GM12878 (cell line): ENCODE measurements at regions not wholly inside any gene's neighbourhood (a gene's known extent, or its start where the extent isn't known, plus 50 kb on each side); places are given as distances from the start of the nearest gene placed in this dataset.

Experiments used
- ATAC-seq: fragments of 200-7000 bp; cut with Tn5 transposase; 3 replicates; pipeline ENCODE4 v1.9.1; 2020; ENCODE audit warnings: mild to moderate bottlenecking, moderate library complexity
- BruUV-seq: library from RNA; stranded (reverse); fragments of 400-500 nt; replicated peaks from 2 replicates; lab custom pipeline; 2021; lab: Mats Ljungman, UMichigan
- CTCF ChIA-PET: fragments of 300-600 bp; sonication (Branson Sonifier 250); formaldehyde crosslinking; extraction: SDS; loops from one replicate; lab custom pipeline; 2021; ENCODE audit warnings: inconsistent platforms; lab: Yijun Ruan, JAX
- POLR2A ChIA-PET: fragments of 350-600 bp; formaldehyde crosslinking; extraction: SDS; loops from one replicate; lab custom pipeline; 2021; ENCODE audit warnings: inconsistent platforms; lab: Charles Lee
- RAD21 ChIA-PET: fragments of 300-600 bp; sonication (Branson Sonifier 250); formaldehyde crosslinking; loops from one replicate; lab custom pipeline; 2023; ENCODE audit warnings: antibody characterized with exemption; ENCODE audit not compliant: unreplicated experiment; lab: Charles Lee
- SMC1A ChIA-PET: fragments of 300-600 bp; sonication (Branson Sonifier 250); formaldehyde crosslinking; loops from one replicate; lab custom pipeline; 2023; ENCODE audit not compliant: unreplicated experiment, uncharacterized antibody; lab: Charles Lee
- DNase-seq: peaks from one replicate; pipeline ENCODE4 v3.0.0-alpha.2; 2011; ENCODE audit warnings: low read depth, low spot score
- FAIRE-seq: peaks from 3 replicates; lab custom pipeline; 2011; peaks lifted over from hg19 to GRCh38; lab: Jason Lieb, UNC
- H2AFZ ChIP-seq: 2 replicates; pipeline ENCODE4 v1.6.0; 2011; ENCODE audit warnings: low read depth, low read length, control low read depth; ENCODE audit not compliant: control insufficient read depth
- H3K27ac ChIP-seq: 2 replicates; pipeline ENCODE4 v1.5.1; 2011; ENCODE audit warnings: control low read depth; ENCODE audit not compliant: control insufficient read depth, insufficient read depth
- H3K27me3 ChIP-seq, 2 experiments: replicated peaks in 1 of 2; 2 replicates each; pipeline versions ENCODE4 v1.6.0 to v1.6.1; 2011; ENCODE audit warnings: low read length in 1 of 2; ENCODE audit not compliant: control insufficient read depth in 2 of 2, insufficient read depth in 2 of 2
- H3K36me3 ChIP-seq, 2 experiments: 2 replicates each; pipeline ENCODE4 v1.5.1; 2011; ENCODE audit warnings: low read length in 1 of 2; ENCODE audit not compliant: control insufficient read depth in 2 of 2, insufficient read depth in 2 of 2
- H3K4me1 ChIP-seq: 2 replicates; pipeline ENCODE4 v1.6.1; 2011; ENCODE audit warnings: mild to moderate bottlenecking, low read length, moderate library complexity, mixed read lengths; ENCODE audit not compliant: control insufficient read depth, insufficient read depth
- H3K4me2 ChIP-seq: 2 replicates; pipeline ENCODE4 v1.6.0; 2011; ENCODE audit warnings: control low read depth; ENCODE audit not compliant: control insufficient read depth, insufficient read depth
- H3K4me3 ChIP-seq: fragments of 200-600 bp; sonication (generic); 2 replicates; pipeline ENCODE4 v1.5.1; 2016
- H3K79me2 ChIP-seq: 2 replicates; pipeline ENCODE4 v1.6.0; 2011; ENCODE audit warnings: low read length; ENCODE audit not compliant: control insufficient read depth, insufficient read depth
- H3K9ac ChIP-seq: 2 replicates; pipeline ENCODE4 v1.8.0; 2011; ENCODE audit warnings: low read length, control low read depth, mixed read lengths; ENCODE audit not compliant: control insufficient read depth, insufficient read depth
- H3K9me3 ChIP-seq: replicated peaks from 3 replicates; pipeline ENCODE4 v1.5.1; 2011; ENCODE audit warnings: mild to moderate bottlenecking, low read length; ENCODE audit not compliant: control insufficient read depth, insufficient read depth
- H4K20me1 ChIP-seq: 2 replicates; pipeline ENCODE4 v1.6.0; 2011; ENCODE audit not compliant: control insufficient read depth, insufficient read depth
- ATF2 ChIP-seq: IDR thresholded peaks from 2 replicates; pipeline ENCODE4 v1.6.1; 2012; ENCODE audit warnings: low read length, inconsistent platforms
- BCL11A ChIP-seq: IDR thresholded peaks from 2 replicates; pipeline ENCODE4 v1.6.1; 2011; ENCODE audit warnings: low read depth, low read length
- BHLHE40 ChIP-seq, 2 experiments: fragments of 450-650 bp in 1 of 2; IDR thresholded peaks; 2 replicates each; pipeline ENCODE4 v1.6.1; 2011 to 2017; ENCODE audit warnings: low read depth in 2 of 2, borderline replicate concordance in 1 of 2, improper control_type of control experiment in 1 of 2, low read length in 1 of 2, mild to moderate bottlenecking in 1 of 2
- DPF2 ChIP-seq: fragments of 450-650 bp; IDR thresholded peaks from 2 replicates; pipeline ENCODE4 v1.6.1; 2017; ENCODE audit warnings: mild to moderate bottlenecking
- EP300 ChIP-seq, 2 experiments: fragments of 150-350 bp in 1 of 2; IDR thresholded peaks; 2 replicates each; pipeline ENCODE4 v1.6.1; 2011 to 2012; ENCODE audit warnings: low read depth in 2 of 2, low read length in 2 of 2, borderline replicate concordance in 1 of 2, improper control_type of control experiment in 1 of 2, inconsistent platforms in 1 of 2; ENCODE audit not compliant: control insufficient read depth in 1 of 2
- KAT2A ChIP-seq: conservative IDR thresholded peaks from 2 replicates; pipeline ENCODE4 v1.6.1; 2011; ENCODE audit warnings: low read depth, low read length; ENCODE audit not compliant: control insufficient read depth
- MAX ChIP-seq: IDR thresholded peaks from 2 replicates; pipeline ENCODE4 v1.6.1; 2012; ENCODE audit warnings: low read depth, low read length, improper control_type of control experiment
- MEF2B ChIP-seq: fragments of 450-650 bp; IDR thresholded peaks from 2 replicates; pipeline ENCODE4 v1.6.1; 2018; ENCODE audit warnings: mild to moderate bottlenecking, moderate library complexity; ENCODE audit not compliant: partially characterized antibody, poor library complexity, severe bottlenecking
- NFIC ChIP-seq: IDR thresholded peaks from 2 replicates; pipeline ENCODE4 v1.6.1; 2012; ENCODE audit warnings: low read depth, mild to moderate bottlenecking, inconsistent platforms, low read length, moderate library complexity
- NFXL1 ChIP-seq: fragments of 450-650 bp; IDR thresholded peaks from 2 replicates; pipeline ENCODE4 v1.6.1; 2017; ENCODE audit warnings: antibody characterized with exemption, mild to moderate bottlenecking, borderline replicate concordance
- PML ChIP-seq: IDR thresholded peaks from 2 replicates; pipeline ENCODE4 v1.6.1; 2012; ENCODE audit warnings: low read length, inconsistent platforms
- POLR2AphosphoS5 ChIP-seq: IDR thresholded peaks from 2 replicates; pipeline ENCODE4 v1.6.1; 2011; ENCODE audit warnings: mild to moderate bottlenecking, low read length, inconsistent platforms
- RAD51 ChIP-seq: fragments of 450-650 bp; IDR thresholded peaks from 2 replicates; pipeline ENCODE4 v1.6.1; 2016; ENCODE audit warnings: moderate library complexity, mild to moderate bottlenecking, inconsistent platforms
- SREBF2 ChIP-seq: IDR thresholded peaks from 2 replicates; pipeline ENCODE4 v1.6.1; 2012; ENCODE audit warnings: mild to moderate bottlenecking, low read length
- YY1 ChIP-seq: IDR thresholded peaks from 2 replicates; pipeline ENCODE4 v1.6.1; 2011; ENCODE audit warnings: low read depth, mild to moderate bottlenecking, low read length
- ZSCAN29 ChIP-seq: fragments of 450-650 bp; IDR thresholded peaks from 2 replicates; pipeline ENCODE4 v1.6.1; 2017; ENCODE audit warnings: mild to moderate bottlenecking, moderate library complexity
- WGBS: methylation state at CpG from one replicate; pipeline ENCODE4 v1.1.6; 2016; ENCODE audit warnings: low lambda C conversion rate; ENCODE audit not compliant: insufficient replicate concordance, insufficient coverage; ENCODE audit errors: missing lambda C conversion rate; 5-methylcytosine and 5-hydroxymethylcytosine counted together
- in situ Hi-C: fragments of 300-500 bp; cut with MboI; formaldehyde crosslinking; loops from 9 replicates; pipeline ENCODE4 v1.14.3; 2018; ENCODE audit warnings: mixed read lengths
- intact Hi-C: fragments of 100-400 bp; cut with micrococcal nuclease; formaldehyde crosslinking; loops from one replicate; pipeline ENCODE4 v1.14.2; 2022; ENCODE audit not compliant: unreplicated experiment
- TF ChIP-seq, protein P1 (sequence below): fragments of 450-650 bp; IDR thresholded peaks from 2 replicates; pipeline ENCODE4 v1.6.1; 2017; ENCODE audit warnings: antibody characterized with exemption, mild to moderate bottlenecking, moderate library complexity

DNA sequence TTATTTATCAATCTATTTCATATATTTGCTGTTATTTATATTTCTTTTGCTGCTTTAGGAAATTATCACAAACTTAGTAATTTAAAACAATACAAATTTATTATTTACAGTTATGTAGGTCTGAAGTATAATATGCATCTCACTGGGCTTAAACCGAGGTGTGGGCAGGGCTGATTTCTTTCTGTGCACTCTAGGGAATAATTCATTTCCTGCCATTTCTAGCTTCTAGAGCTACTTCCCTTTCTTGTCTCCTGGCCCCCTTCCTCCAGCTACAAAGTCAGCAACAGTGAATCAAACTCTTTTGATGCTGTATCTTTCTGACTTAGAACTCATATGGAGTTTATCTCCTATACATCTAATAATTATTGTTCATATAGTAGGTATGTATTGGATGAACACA lies 303.5 kb upstream of the ARSJ start:
- DNase-seq (no peak), ATAC-seq (no peak), FAIRE-seq (no peak)
- SMC1A ChIA-PET, result interaction anchor here (1.0 kb wide), 1 partner anchor 19 kb away, joined by 3 read pairs; no protein-coding TSS in a partner anchor
- Histone ChIP-seq H4K20me1 (no peaks in the 10 kb centered on the region), H3K27me3 (no peaks in the 10 kb centered on the region), H3K36me3 (no peaks in the 10 kb centered on the region), H3K4me1 (no peaks in the 10 kb centered on the region), H2AFZ (no peak overlapping the region), H3K9ac (no peak overlapping the region), H3K4me2 (no peak overlapping the region), H3K27ac (no peak overlapping the region), H3K4me3 (no peak overlapping the region), H3K79me2 (no peaks in the 10 kb centered on the region), H3K9me3 (no peaks in the 10 kb centered on the region)
- POLR2A ChIA-PET, result no interaction called here
- TF ChIP-seq DPF2 (no peak), MAX (no peak), BHLHE40 (IDR thresholded peaks at IDR 0.05; ENCODE audit: borderline replicate concordance in 1 of 2, low read depth in 2 of 2, low read length in 1 of 2) (no peak), NFIC (no peak), ZSCAN29 (no peak), YY1 (no peak), RAD51 (no peak), PML (no peak), SREBF2 (no peak), POLR2AphosphoS5 (no peak), ATF2 (no peak), EP300 (IDR thresholded peaks at IDR 0.05; ENCODE audit: borderline replicate concordance in 1 of 2, control insufficient read depth in 1 of 2, low read depth in 2 of 2, low read length in 2 of 2) (no peak), KAT2A (no peak), BCL11A (no peak), MEF2B (no peak), NFXL1 (no peak)
- TF ChIP-seq, protein P1, sequence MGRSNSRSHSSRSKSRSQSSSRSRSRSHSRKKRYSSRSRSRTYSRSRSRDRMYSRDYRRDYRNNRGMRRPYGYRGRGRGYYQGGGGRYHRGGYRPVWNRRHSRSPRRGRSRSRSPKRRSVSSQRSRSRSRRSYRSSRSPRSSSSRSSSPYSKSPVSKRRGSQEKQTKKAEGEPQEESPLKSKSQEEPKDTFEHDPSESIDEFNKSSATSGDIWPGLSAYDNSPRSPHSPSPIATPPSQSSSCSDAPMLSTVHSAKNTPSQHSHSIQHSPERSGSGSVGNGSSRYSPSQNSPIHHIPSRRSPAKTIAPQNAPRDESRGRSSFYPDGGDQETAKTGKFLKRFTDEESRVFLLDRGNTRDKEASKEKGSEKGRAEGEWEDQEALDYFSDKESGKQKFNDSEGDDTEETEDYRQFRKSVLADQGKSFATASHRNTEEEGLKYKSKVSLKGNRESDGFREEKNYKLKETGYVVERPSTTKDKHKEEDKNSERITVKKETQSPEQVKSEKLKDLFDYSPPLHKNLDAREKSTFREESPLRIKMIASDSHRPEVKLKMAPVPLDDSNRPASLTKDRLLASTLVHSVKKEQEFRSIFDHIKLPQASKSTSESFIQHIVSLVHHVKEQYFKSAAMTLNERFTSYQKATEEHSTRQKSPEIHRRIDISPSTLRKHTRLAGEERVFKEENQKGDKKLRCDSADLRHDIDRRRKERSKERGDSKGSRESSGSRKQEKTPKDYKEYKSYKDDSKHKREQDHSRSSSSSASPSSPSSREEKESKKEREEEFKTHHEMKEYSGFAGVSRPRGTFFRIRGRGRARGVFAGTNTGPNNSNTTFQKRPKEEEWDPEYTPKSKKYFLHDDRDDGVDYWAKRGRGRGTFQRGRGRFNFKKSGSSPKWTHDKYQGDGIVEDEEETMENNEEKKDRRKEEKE, result no peak
- WGBS, result 0% methylated on average over 1 of the region's 1 CpG
- intact Hi-C loops (no loop called here), in situ Hi-C loops (no loop called here)
- CTCF ChIA-PET, result interaction anchor here (0.5 kb wide), 1 partner anchor 824 kb away, joined by 3 read pairs; no protein-coding TSS in a partner anchor
- no TSS peak for BruUV-seq
- RAD21 ChIA-PET, result no interaction called here
